Cardiac fibroblast (primary cell): ENCODE measurements at regions not wholly inside any gene's neighbourhood (a gene's known extent, or its start where the extent isn't known, plus 50 kb on each side); places are given as distances from the start of the nearest gene placed in this dataset.

ENCODE experiments used
- DNase-seq, 2 donors: peaks; one replicate each; pipeline versions ENCODE4 v3.0.0 to v3.0.0-alpha.2; 2010; ENCODE audit warnings: low read depth in 2 of 2
- H3K4me3 ChIP-seq, 2 donors: replicated peaks in 1 of 2; 1 replicate in 1 of 2; 2 replicates in 1 of 2; pipeline ENCODE4 v1.5.1; 2011; ENCODE audit warnings: low read depth in 2 of 2, low read length in 2 of 2, mild to moderate bottlenecking in 2 of 2, moderate library complexity in 1 of 2
- CTCF ChIP-seq: IDR thresholded peaks from one replicate; pipeline ENCODE4 v1.5.1; 2011; ENCODE audit warnings: low read depth, mild to moderate bottlenecking, low read length, inconsistent platforms

- no peak for TF ChIP-seq CTCF
- H3K4me3 ChIP-seq: no peak overlapping the region
- DNase-seq: no peak
Observed at GRCh38 chr6:167495506-167496401, 170.9 kb downstream of the TTLL2 start.

GRCh38 chr6:167496707-167497106 is 171.8 kb downstream of the TTLL2 start:
- no peak for DNase-seq
- TF ChIP-seq CTCF: no peak
- no peak overlapping the region for H3K4me3 ChIP-seq

- TF ChIP-seq CTCF: no peak
- H3K4me3 ChIP-seq: no peak overlapping the region
- DNase-seq: peak; percentile 12 to 15
Observed at GRCh38 chr6:167497428-167498056, 172.7 kb downstream of the TTLL2 start.

- DNase-seq: no peak
Observed at GRCh38 chr6:167499161-167499660, 174.3 kb downstream of the TTLL2 start.

GRCh38 chr6:167500961-167501360 is 176.1 kb downstream of the TTLL2 start:
- TF ChIP-seq CTCF: no peak
- no peak overlapping the region for H3K4me3 ChIP-seq
- no peak for DNase-seq

More at GRCh38 chr6:167499161-167499660, 174.3 kb downstream of the TTLL2 start:
- H3K4me3 ChIP-seq: no peak overlapping the region
- TF ChIP-seq CTCF: no peak

- H3K4me3 ChIP-seq: no peak overlapping the region
- peak in 1 of 2 donors; percentile 25 for DNase-seq
- no peak for TF ChIP-seq CTCF
Observed at GRCh38 chr6:167501831-167502385, 177.0 kb downstream of the TTLL2 start.
